Activated B cell treated with CpG ODN at 0.5 μM for 24 hours (primary cell): ENCODE measurements at regions not wholly inside any gene's neighbourhood (a gene's known extent, or its start where the extent isn't known, plus 50 kb on each side); places are given as distances from the start of the nearest gene placed in this dataset.
"Not testable (repeated sequence)": the region's sequence is repeated elsewhere in the genome, so short reads cannot be mapped to it uniquely, and the experiment has no call there.

Experiments used
- ATAC-seq: fragments of 200-7000 bp; cut with Tn5 transposase; one replicate; pipeline ENCODE4 v1.10.0; 2021; ENCODE audit warnings: low read depth, mild to moderate bottlenecking, moderate library complexity
- CTCF ChIA-PET: fragments of 350-600 bp; sonication (Branson Sonifier 250); formaldehyde crosslinking; loops from one replicate; lab custom pipeline; 2021; ENCODE audit warnings: antibody characterized with exemption; lab: Charles Lee
- POLR2A ChIA-PET: fragments of 350-600 bp; sonication (Branson Sonifier 250); formaldehyde crosslinking; loops from one replicate; lab custom pipeline; 2021; ENCODE audit warnings: antibody characterized with exemption; lab: Charles Lee
- DNase-seq: peaks from one replicate; pipeline ENCODE4 v3.0.0; 2022
- H3K27ac Mint-ChIP-seq: one replicate; pipeline ENCODE4 v1.8.0; 2020; ENCODE audit warnings: mixed read lengths
- H3K27me3 Mint-ChIP-seq: one replicate; pipeline ENCODE4 v1.8.0; 2021; ENCODE audit warnings: mixed read lengths
- H3K36me3 Mint-ChIP-seq: one replicate; pipeline ENCODE4 v1.8.0; 2021; ENCODE audit warnings: low read depth, mixed read lengths
- H3K4me1 Mint-ChIP-seq: one replicate; pipeline ENCODE4 v1.8.0; 2021; ENCODE audit warnings: mixed read lengths
- H3K4me3 Mint-ChIP-seq: one replicate; pipeline ENCODE4 v1.8.0; 2020; ENCODE audit warnings: mild to moderate bottlenecking, mixed read lengths
- H3K9me3 Mint-ChIP-seq: one replicate; pipeline ENCODE4 v1.8.0; 2020; ENCODE audit warnings: mixed read lengths
- CTCF ChIP-seq: fragments of 200-600 bp; IDR thresholded peaks from one replicate; pipeline ENCODE4 v1.8.0; 2022; ENCODE audit warnings: antibody characterized with exemption, mild to moderate bottlenecking
- intact Hi-C: fragments of 100-400 bp; cut with micrococcal nuclease; formaldehyde crosslinking; loops from one replicate; pipeline ENCODE4 v1.15.1; 2024

GRCh38 chr3:132135628-132136333 is 101.0 kb upstream of the CPNE4 start:
- ATAC-seq, result no peak
- no peak overlapping the region for H3K4me3 Mint-ChIP-seq
- peaks cover 3% of the 10 kb centered on the region for H3K9me3 Mint-ChIP-seq
- no peaks in the 10 kb centered on the region for H3K36me3 Mint-ChIP-seq
- TF ChIP-seq CTCF, result no peak
- peaks cover 5% of the 10 kb centered on the region for H3K27me3 Mint-ChIP-seq
- intact Hi-C loops, result no loop called here
- no peak overlapping the region for H3K27ac Mint-ChIP-seq
- POLR2A ChIA-PET, result no interaction called here
- H3K4me1 Mint-ChIP-seq, result no peaks in the 10 kb centered on the region
- no peak for DNase-seq
- CTCF ChIA-PET, result no interaction called here

GRCh38 chr3:132136334-132136716 is 101.5 kb upstream of the CPNE4 start:
- CTCF ChIA-PET, result no interaction called here
- Mint-ChIP-seq H3K27ac (no peak overlapping the region), H3K4me3 (no peak overlapping the region), H3K4me1 (no peaks in the 10 kb centered on the region), H3K36me3 (no peaks in the 10 kb centered on the region), H3K9me3 (peaks cover 3% of the 10 kb centered on the region), H3K27me3 (peaks cover 5% of the 10 kb centered on the region)
- no peak for TF ChIP-seq CTCF
- DNase-seq (no peak), ATAC-seq (no peak)
- intact Hi-C loops, result no loop called here
- POLR2A ChIA-PET, result no interaction called here

GRCh38 chr3:132136902-132137301 is 102.1 kb upstream of the CPNE4 start:
- POLR2A ChIA-PET, DNase-seq, intact Hi-C loops, H3K4me3 Mint-ChIP-seq, H3K27ac Mint-ChIP-seq, H3K27me3 Mint-ChIP-seq, CTCF ChIA-PET, H3K9me3 Mint-ChIP-seq, ATAC-seq, H3K36me3 Mint-ChIP-seq, H3K4me1 Mint-ChIP-seq: not testable (repeated sequence)

- H3K4me3 Mint-ChIP-seq, result no peak overlapping the region
- H3K27ac Mint-ChIP-seq, result no peak overlapping the region
- TF ChIP-seq CTCF, result no peak
Observed at GRCh38 chr3:132145833-132146232, 111.0 kb upstream of the CPNE4 start.

GRCh38 chr3:132154619-132155018 is 119.8 kb upstream of the CPNE4 start:
- no peak for TF ChIP-seq CTCF
- ChIA-PET CTCF (no interaction called here), POLR2A (no interaction called here)
- Mint-ChIP-seq H3K9me3 (no peaks in the 10 kb centered on the region), H3K27ac (no peak overlapping the region), H3K4me1 (no peaks in the 10 kb centered on the region), H3K27me3 (no peaks in the 10 kb centered on the region), H3K36me3 (no peaks in the 10 kb centered on the region), H3K4me3 (no peak overlapping the region)
- ATAC-seq, result no peak
- no peak for DNase-seq
- intact Hi-C loops, result no loop called here

More at GRCh38 chr3:132145833-132146232, 111.0 kb upstream of the CPNE4 start:
- Mint-ChIP-seq H3K9me3 (peaks cover 1% of the 10 kb centered on the region), H3K36me3 (no peaks in the 10 kb centered on the region), H3K27me3 (peaks cover 1% of the 10 kb centered on the region), H3K4me1 (no peaks in the 10 kb centered on the region)
- ATAC-seq (no peak), DNase-seq (no peak)
- intact Hi-C loops, result no loop called here
- ChIA-PET CTCF (no interaction called here), POLR2A (no interaction called here)

GRCh38 chr3:132159145-132159544 is 124.3 kb upstream of the CPNE4 start:
- Mint-ChIP-seq H3K27me3 (no peaks in the 10 kb centered on the region), H3K27ac (no peak overlapping the region), H3K4me1 (no peaks in the 10 kb centered on the region), H3K36me3 (no peaks in the 10 kb centered on the region), H3K4me3 (no peak overlapping the region), H3K9me3 (no peaks in the 10 kb centered on the region)
- ATAC-seq, result no peak
- ChIA-PET CTCF (no interaction called here), POLR2A (no interaction called here)
- intact Hi-C loops, result no loop called here
- TF ChIP-seq CTCF, result no peak
- DNase-seq, result no peak
